Glomerular endothelial cell (primary cell): ENCODE measurements at regions not wholly inside any gene's neighbourhood (a gene's known extent, or its start where the extent isn't known, plus 50 kb on each side); places are given as distances from the start of the nearest gene placed in this dataset.
"Not testable (repeated sequence)": the region's sequence is repeated elsewhere in the genome, so short reads cannot be mapped to it uniquely, and the experiment has no call there.

ENCODE experiments used
- DNase-seq: peaks from one replicate; pipeline ENCODE4 v3.0.0-alpha.2; 2011; ENCODE audit warnings: low read depth, low spot score; ENCODE audit errors: extremely low read depth

GRCh38 chr5:96483878-96484277, 50.8 kb upstream of the PCSK1 start:
- peak; percentile 18 for DNase-seq

GRCh38 chr5:96487859-96488258, 54.8 kb upstream of the PCSK1 start:
- no peak for DNase-seq

- DNase-seq = no peak
Observed at GRCh38 chr5:96489532-96489931, 56.5 kb upstream of the PCSK1 start.

GRCh38 chr5:96492459-96493047, 59.5 kb upstream of the PCSK1 start:
- no peak for DNase-seq

GRCh38 chr5:96493219-96493790, 60.3 kb upstream of the PCSK1 start:
- DNase-seq = no peak

- not testable (repeated sequence) for DNase-seq
Observed at GRCh38 chr5:96495412-96495811, 62.4 kb upstream of the PCSK1 start.

GRCh38 chr5:96497027-96497426, 64.0 kb upstream of the PCSK1 start:
- not testable (repeated sequence) for DNase-seq

- DNase-seq = no peak
Observed at GRCh38 chr5:96499753-96500345, 66.8 kb upstream of the PCSK1 start.

GRCh38 chr5:96501991-96502646, 69.1 kb upstream of the PCSK1 start:
- no peak for DNase-seq

- DNase-seq = no peak
Observed at GRCh38 chr5:96503501-96504236, 70.6 kb upstream of the PCSK1 start.

GRCh38 chr5:96506376-96506775, 73.3 kb upstream of the PCSK1 start:
- DNase-seq = no peak

GRCh38 chr5:96506866-96507527, 73.9 kb upstream of the PCSK1 start:
- DNase-seq = no peak

GRCh38 chr5:96509316-96509715, 76.3 kb upstream of the PCSK1 start:
- no peak for DNase-seq

GRCh38 chr5:96509721-96510350, 76.8 kb upstream of the PCSK1 start:
- DNase-seq = no peak

- DNase-seq = no peak
Observed at GRCh38 chr5:96516631-96517071, 83.6 kb upstream of the PCSK1 start.

- DNase-seq = no peak
Observed at GRCh38 chr5:96517295-96517694, 84.2 kb upstream of the PCSK1 start.

GRCh38 chr5:96520345-96520744, 87.3 kb upstream of the PCSK1 start:
- DNase-seq = no peak

GRCh38 chr5:96522635-96523355, 89.7 kb upstream of the PCSK1 start:
- DNase-seq = no peak

GRCh38 chr5:96527768-96528661, 95.0 kb upstream of the PCSK1 start:
- DNase-seq = no peak
